Ovary (tissue), 3 donors: ENCODE measurements at regions not wholly inside any gene's neighbourhood (a gene's known extent, or its start where the extent isn't known, plus 50 kb on each side); places are given as distances from the start of the nearest gene placed in this dataset.

Experiments
- EP300 ChIP-seq: sonication (generic); formaldehyde crosslinking; IDR thresholded peaks from one replicate; pipeline ENCODE4 v1.6.1; 2017; ENCODE audit warnings: antibody characterized with exemption
- POLR2A ChIP-seq: fragments of 450-650 bp; IDR thresholded peaks from one replicate; pipeline ENCODE4 v1.6.1; 2017; ENCODE audit warnings: antibody characterized with exemption, mild to moderate bottlenecking, moderate library complexity
- TF ChIP-seq, protein P1 (sequence below), 3 donors: fragments of 450-650 bp in 2 of 3; fragments of 200-600 bp in 1 of 3; IDR thresholded peaks; one replicate each; pipeline versions ENCODE4 v1.5.1 to v1.8.0; 2016 to 2022; ENCODE audit warnings: antibody characterized with exemption in 3 of 3, mild to moderate bottlenecking in 1 of 3
- donor health status: DM: no; HTN: no; CAD: no.

DNA sequence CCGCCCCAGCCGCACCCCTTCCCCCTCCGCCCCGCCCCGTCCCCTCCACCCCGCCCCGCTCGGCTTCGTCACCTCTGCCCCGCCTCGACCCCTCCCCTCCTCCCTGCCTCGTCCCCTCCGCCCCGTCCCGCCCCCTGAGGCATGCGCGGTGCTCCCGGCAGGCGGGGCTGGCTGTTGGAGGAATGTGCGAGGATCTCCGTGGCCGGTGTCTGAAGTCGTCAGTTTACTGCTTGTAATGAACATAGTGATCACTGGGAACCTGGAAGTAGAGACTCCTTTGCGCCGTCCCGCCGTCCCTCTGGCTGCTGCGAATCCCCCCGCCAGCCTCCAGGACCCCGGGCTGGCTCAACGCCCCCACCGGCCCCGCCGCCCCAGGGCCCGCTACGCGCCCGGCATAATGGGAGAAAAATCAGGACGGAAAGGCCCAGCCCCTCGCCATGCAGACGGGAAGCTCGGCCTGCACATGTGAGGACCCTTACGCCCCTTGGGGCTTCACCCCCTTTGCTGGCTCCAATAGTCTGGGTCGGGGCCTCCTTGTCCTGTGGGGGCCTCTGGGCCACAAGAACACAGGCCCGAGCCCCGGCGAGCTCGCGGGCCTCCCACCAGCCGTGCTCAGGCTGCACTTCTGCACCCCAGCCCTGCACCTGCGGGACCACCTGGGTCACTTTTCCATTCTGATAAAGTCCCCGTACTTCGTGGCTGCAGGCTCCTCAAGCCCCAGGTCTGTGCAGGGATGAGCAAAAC, 743.1 kb downstream of the KCNJ18 start:
- TF ChIP-seq, protein P1, sequence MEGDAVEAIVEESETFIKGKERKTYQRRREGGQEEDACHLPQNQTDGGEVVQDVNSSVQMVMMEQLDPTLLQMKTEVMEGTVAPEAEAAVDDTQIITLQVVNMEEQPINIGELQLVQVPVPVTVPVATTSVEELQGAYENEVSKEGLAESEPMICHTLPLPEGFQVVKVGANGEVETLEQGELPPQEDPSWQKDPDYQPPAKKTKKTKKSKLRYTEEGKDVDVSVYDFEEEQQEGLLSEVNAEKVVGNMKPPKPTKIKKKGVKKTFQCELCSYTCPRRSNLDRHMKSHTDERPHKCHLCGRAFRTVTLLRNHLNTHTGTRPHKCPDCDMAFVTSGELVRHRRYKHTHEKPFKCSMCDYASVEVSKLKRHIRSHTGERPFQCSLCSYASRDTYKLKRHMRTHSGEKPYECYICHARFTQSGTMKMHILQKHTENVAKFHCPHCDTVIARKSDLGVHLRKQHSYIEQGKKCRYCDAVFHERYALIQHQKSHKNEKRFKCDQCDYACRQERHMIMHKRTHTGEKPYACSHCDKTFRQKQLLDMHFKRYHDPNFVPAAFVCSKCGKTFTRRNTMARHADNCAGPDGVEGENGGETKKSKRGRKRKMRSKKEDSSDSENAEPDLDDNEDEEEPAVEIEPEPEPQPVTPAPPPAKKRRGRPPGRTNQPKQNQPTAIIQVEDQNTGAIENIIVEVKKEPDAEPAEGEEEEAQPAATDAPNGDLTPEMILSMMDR (IDR thresholded peaks at IDR 0.05): no peak
- TF ChIP-seq POLR2A: no peak
- no peak for TF ChIP-seq EP300
